Testis (tissue), 2 donors: ENCODE measurements at regions not wholly inside any gene's neighbourhood (a gene's known extent, or its start where the extent isn't known, plus 50 kb on each side); places are given as distances from the start of the nearest gene placed in this dataset.

Source experiments
- DNase-seq: peaks from one replicate; pipeline ENCODE4 v3.0.0-alpha.2; 2019
- H3K27ac ChIP-seq, 2 donors: fragments of 200-600 bp; sonication (generic); one replicate each; pipeline ENCODE4 v1.5.1; 2019
- H3K27me3 ChIP-seq: fragments of 200-600 bp; sonication (generic); one replicate; pipeline ENCODE4 v1.5.1; 2019
- H3K36me3 ChIP-seq: fragments of 200-600 bp; sonication (generic); one replicate; pipeline ENCODE4 v1.5.1; 2017; ENCODE audit warnings: low read depth; ENCODE audit errors: missing control alignments
- H3K4me1 ChIP-seq: fragments of 200-600 bp; sonication (generic); one replicate; pipeline ENCODE4 v1.5.1; 2019
- H3K4me3 ChIP-seq, 2 donors: fragments of 200-600 bp; sonication (generic); one replicate each; pipeline ENCODE4 v1.5.1; 2017 to 2019
- H3K9me3 ChIP-seq: fragments of 200-600 bp; sonication (generic); one replicate; pipeline ENCODE4 v1.5.1; 2017
- CTCF ChIP-seq, 3 experiments: fragments of 450-650 bp in 2 of 3; fragments of 200-600 bp in 1 of 3; sonication (generic) in 1 of 3; IDR thresholded peaks; one replicate each; pipeline ENCODE4 v1.5.1; 2016 to 2019; ENCODE audit warnings: antibody characterized with exemption in 3 of 3, mild to moderate bottlenecking in 2 of 3, moderate library complexity in 1 of 3
- POLR2A ChIP-seq: fragments of 450-650 bp; IDR thresholded peaks from one replicate; pipeline ENCODE4 v1.6.1; 2017; ENCODE audit warnings: antibody characterized with exemption, mild to moderate bottlenecking, moderate library complexity
- WGBS, 2 donors: methylation state at CpG; one replicate each; pipeline ENCODE4 v1.1.5; 2018; 5-methylcytosine and 5-hydroxymethylcytosine counted together
- intact Hi-C: fragments of 100-400 bp; cut with DNase I; formaldehyde crosslinking; loops from one replicate; pipeline ENCODE4 v1.15.1; 2023; ENCODE audit warnings: low total_unique reads

GRCh38 chr6:15791448-15792181, 128.8 kb upstream of the DTNBP1 start:
- WGBS, 2 donors: 86% methylated on average over 5 to 8 of the region's 8 CpGs
- no peak overlapping the region for H3K4me3 ChIP-seq
- TF ChIP-seq POLR2A: no peak
- no peak for TF ChIP-seq CTCF (IDR thresholded peaks at IDR 0.05)
- no peaks in the 10 kb centered on the region for H3K4me1 ChIP-seq
- H3K9me3 ChIP-seq: no peaks in the 10 kb centered on the region
- no peaks in the 10 kb centered on the region for H3K36me3 ChIP-seq
- intact Hi-C loops: no loop called here
- no peak overlapping the region for H3K27ac ChIP-seq
- no peak for DNase-seq
- no peaks in the 10 kb centered on the region for H3K27me3 ChIP-seq

GRCh38 chr6:15790116-15790515, 127.3 kb upstream of the DTNBP1 start:
- intact Hi-C loops: no loop called here
- Histone ChIP-seq H3K9me3 (no peaks in the 10 kb centered on the region), H3K36me3 (no peaks in the 10 kb centered on the region), H3K4me3 (no peak overlapping the region), H3K27ac (no peak overlapping the region), H3K27me3 (no peaks in the 10 kb centered on the region), H3K4me1 (no peaks in the 10 kb centered on the region)
- WGBS, 2 donors: 89 to 96% methylated on average over 1 of the region's 1 CpG
- no peak for DNase-seq
- TF ChIP-seq POLR2A (no peak), CTCF (IDR thresholded peaks at IDR 0.05) (no peak)

GRCh38 chr6:15786846-15787245, 124.0 kb upstream of the DTNBP1 start:
- 95 to 98% methylated on average over 4 of the region's 4 CpGs for WGBS, 2 donors
- H3K4me3 ChIP-seq: no peak overlapping the region
- TF ChIP-seq POLR2A (no peak), CTCF (IDR thresholded peaks at IDR 0.05) (no peak)
- no peaks in the 10 kb centered on the region for H3K36me3 ChIP-seq
- H3K4me1 ChIP-seq: no peaks in the 10 kb centered on the region
- no peak for DNase-seq
- no peak overlapping the region for H3K27ac ChIP-seq
- intact Hi-C loops: no loop called here
- no peaks in the 10 kb centered on the region for H3K27me3 ChIP-seq
- no peaks in the 10 kb centered on the region for H3K9me3 ChIP-seq

GRCh38 chr6:15783484-15783883, 120.7 kb upstream of the DTNBP1 start:
- DNase-seq: no peak
- no peak overlapping the region for H3K27ac ChIP-seq
- H3K4me1 ChIP-seq: no peaks in the 10 kb centered on the region
- no peak for TF ChIP-seq POLR2A
- no peak for TF ChIP-seq CTCF (IDR thresholded peaks at IDR 0.05)
- 82 to 85% methylated on average over 3 of the region's 3 CpGs for WGBS, 2 donors
- intact Hi-C loops: no loop called here
- H3K36me3 ChIP-seq: no peaks in the 10 kb centered on the region
- H3K9me3 ChIP-seq: no peaks in the 10 kb centered on the region
- H3K27me3 ChIP-seq: no peaks in the 10 kb centered on the region
- H3K4me3 ChIP-seq: no peak overlapping the region

GRCh38 chr6:15781890-15782289, 119.1 kb upstream of the DTNBP1 start:
- Histone ChIP-seq H3K36me3 (no peaks in the 10 kb centered on the region), H3K9me3 (no peaks in the 10 kb centered on the region), H3K4me1 (no peaks in the 10 kb centered on the region), H3K27ac (no peak overlapping the region), H3K4me3 (no peak overlapping the region), H3K27me3 (no peaks in the 10 kb centered on the region)
- intact Hi-C loops: no loop called here
- 81 to 83% methylated on average over 2 of the region's 2 CpGs for whole genome bisulfite sequencing, 2 donors
- TF ChIP-seq CTCF (IDR thresholded peaks at IDR 0.05): no peak
- TF ChIP-seq POLR2A: no peak
- no peak for DNase-seq
